ENCODE measurements at regions not wholly inside any gene's neighbourhood (a gene's known extent, or its start where the extent isn't known, plus 50 kb on each side); places are given as distances from the start of the nearest gene placed in this dataset.
"Not testable (repeated sequence)": the region's sequence is repeated elsewhere in the genome, so short reads cannot be mapped to it uniquely, and the experiment has no call there.

DNA sequence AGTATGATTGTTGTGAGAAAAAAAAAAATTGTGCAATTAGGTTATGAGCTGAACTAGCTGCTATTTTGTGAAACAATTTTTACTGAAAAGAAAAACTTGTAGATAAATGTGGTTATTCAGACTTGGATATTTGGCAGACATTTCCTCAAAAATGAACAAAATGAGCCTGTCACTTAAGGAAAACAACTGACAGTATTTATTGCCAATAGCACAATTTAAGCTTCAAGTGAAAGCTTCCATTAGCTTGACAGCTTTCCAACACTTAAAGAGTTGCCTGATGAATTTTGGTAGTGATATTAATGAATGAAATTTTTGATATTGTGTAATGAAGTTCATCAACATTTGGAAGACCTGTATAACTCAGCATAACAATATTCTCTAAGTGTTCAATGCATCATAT is 116.1 kb upstream of the RGS1 start:
- H3K4me1 Mint-ChIP-seq: no peaks in the 10 kb centered on the region

DNA sequence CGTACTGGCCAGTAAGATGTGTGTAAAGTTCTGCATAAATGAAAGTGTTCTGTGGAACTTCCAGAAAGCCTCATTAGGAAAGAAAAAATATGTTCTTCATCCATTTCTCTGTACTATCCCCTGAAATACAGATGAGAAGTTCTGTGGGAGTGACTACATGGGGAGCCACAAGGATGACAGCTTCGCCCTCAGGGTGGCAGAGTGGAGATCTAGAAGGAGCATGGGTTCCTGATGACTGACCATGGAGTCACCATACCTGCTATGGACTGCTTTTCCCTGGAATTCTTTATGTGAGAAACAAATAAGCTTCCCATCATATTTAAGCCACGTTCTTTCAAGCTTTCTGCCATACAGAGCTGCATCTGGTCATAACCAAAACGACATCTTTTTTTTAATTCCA is 113.9 kb upstream of the RGS1 start:
- Mint-ChIP-seq H3K27me3 (ENCODE audit: low read depth in 2 of 2) (peaks cover 13 to 40% of the 10 kb centered on the region in 2 donors), H3K4me1 (no peaks in the 10 kb centered on the region), H3K27ac (no peak overlapping the region), H3K4me3 (no peak overlapping the region), H3K9me3 (no peaks in the 10 kb centered on the region), H3K36me3 (no peaks in the 10 kb centered on the region)
- 74% methylated on average over 3 of the region's 4 CpGs for WGBS (ENCODE audit: insufficient coverage)
- ATAC-seq (no peak), DNase-seq (no peak)
- H3K4me3 ChIP-seq (ENCODE audit: low read length): no peak overlapping the region
- H3K27ac ChIP-seq (ENCODE audit: low read length): no peak overlapping the region
- intact Hi-C loops (cut with micrococcal nuclease): no loop called here
- TF ChIP-seq, protein P1, sequence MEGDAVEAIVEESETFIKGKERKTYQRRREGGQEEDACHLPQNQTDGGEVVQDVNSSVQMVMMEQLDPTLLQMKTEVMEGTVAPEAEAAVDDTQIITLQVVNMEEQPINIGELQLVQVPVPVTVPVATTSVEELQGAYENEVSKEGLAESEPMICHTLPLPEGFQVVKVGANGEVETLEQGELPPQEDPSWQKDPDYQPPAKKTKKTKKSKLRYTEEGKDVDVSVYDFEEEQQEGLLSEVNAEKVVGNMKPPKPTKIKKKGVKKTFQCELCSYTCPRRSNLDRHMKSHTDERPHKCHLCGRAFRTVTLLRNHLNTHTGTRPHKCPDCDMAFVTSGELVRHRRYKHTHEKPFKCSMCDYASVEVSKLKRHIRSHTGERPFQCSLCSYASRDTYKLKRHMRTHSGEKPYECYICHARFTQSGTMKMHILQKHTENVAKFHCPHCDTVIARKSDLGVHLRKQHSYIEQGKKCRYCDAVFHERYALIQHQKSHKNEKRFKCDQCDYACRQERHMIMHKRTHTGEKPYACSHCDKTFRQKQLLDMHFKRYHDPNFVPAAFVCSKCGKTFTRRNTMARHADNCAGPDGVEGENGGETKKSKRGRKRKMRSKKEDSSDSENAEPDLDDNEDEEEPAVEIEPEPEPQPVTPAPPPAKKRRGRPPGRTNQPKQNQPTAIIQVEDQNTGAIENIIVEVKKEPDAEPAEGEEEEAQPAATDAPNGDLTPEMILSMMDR (IDR thresholded peaks at IDR 0.05): no peak
- H3K36me3 ChIP-seq (ENCODE audit: control insufficient read depth, insufficient read depth, low read length): no peaks in the 10 kb centered on the region
- no peaks in the 10 kb centered on the region for H3K9me3 ChIP-seq (ENCODE audit: control insufficient read depth, insufficient read depth, low read length)
- no peaks in the 10 kb centered on the region for H3K4me1 ChIP-seq (ENCODE audit: control insufficient read depth, insufficient read depth, low read length)
- H3K27me3 ChIP-seq (ENCODE audit: control insufficient read depth, insufficient read depth, low read length): no peaks in the 10 kb centered on the region

More for the DNA sequence above, 116.1 kb upstream of the RGS1 start:
- H3K27ac ChIP-seq (ENCODE audit: low read length): no peak overlapping the region
- TF ChIP-seq, protein P1 (IDR thresholded peaks at IDR 0.05): no peak
- ATAC-seq (no peak), DNase-seq (no peak)
- no peaks in the 10 kb centered on the region for H3K36me3 ChIP-seq (ENCODE audit: control insufficient read depth, insufficient read depth, low read length)
- intact Hi-C loops (cut with micrococcal nuclease): no loop called here
- Mint-ChIP-seq H3K27me3 (ENCODE audit: low read depth in 2 of 2) (peaks cover 19 to 32% of the 10 kb centered on the region in 2 donors), H3K27ac (no peak overlapping the region), H3K36me3 (no peaks in the 10 kb centered on the region), H3K9me3 (no peaks in the 10 kb centered on the region), H3K4me3 (no peak overlapping the region)
- H3K27me3 ChIP-seq (ENCODE audit: control insufficient read depth, insufficient read depth, low read length): no peaks in the 10 kb centered on the region
- H3K4me3 ChIP-seq (ENCODE audit: low read length): no peak overlapping the region
- no peaks in the 10 kb centered on the region for H3K4me1 ChIP-seq (ENCODE audit: control insufficient read depth, insufficient read depth, low read length)
- H3K9me3 ChIP-seq (ENCODE audit: control insufficient read depth, insufficient read depth, low read length): no peaks in the 10 kb centered on the region

DNA sequence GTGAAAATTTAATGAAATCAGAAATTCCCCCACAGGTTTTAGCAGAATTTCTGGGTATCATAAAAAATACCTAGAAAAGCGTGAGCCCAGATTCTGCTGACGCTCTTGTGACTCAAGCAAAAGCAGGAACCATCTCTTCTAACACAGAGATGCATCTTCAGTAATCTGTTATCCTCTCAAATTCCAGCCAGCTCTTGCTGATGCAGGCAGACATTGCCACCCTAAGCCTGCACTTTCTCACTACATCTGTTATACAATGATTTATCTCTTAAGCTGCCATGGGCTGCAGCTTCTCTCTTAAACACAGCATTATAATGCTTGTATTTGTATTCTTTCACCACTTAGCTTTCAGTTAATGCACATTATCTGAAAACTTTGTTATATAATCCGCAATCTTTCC is 113.0 kb upstream of the RGS1 start:
- H3K4me1 Mint-ChIP-seq: no peaks in the 10 kb centered on the region
- DNase-seq: no peak
- H3K27me3 Mint-ChIP-seq (ENCODE audit: low read depth in 2 of 2): peaks cover 11 to 32% of the 10 kb centered on the region in 2 donors
- no peak for ATAC-seq
- H3K27ac Mint-ChIP-seq: no peak overlapping the region
- no peaks in the 10 kb centered on the region for H3K36me3 Mint-ChIP-seq
- Histone ChIP-seq H3K27ac (ENCODE audit: low read length) (no peak overlapping the region), H3K27me3 (ENCODE audit: control insufficient read depth, insufficient read depth, low read length) (no peaks in the 10 kb centered on the region), H3K9me3 (ENCODE audit: control insufficient read depth, insufficient read depth, low read length) (no peaks in the 10 kb centered on the region), H3K4me1 (ENCODE audit: control insufficient read depth, insufficient read depth, low read length) (no peaks in the 10 kb centered on the region), H3K36me3 (ENCODE audit: control insufficient read depth, insufficient read depth, low read length) (no peaks in the 10 kb centered on the region), H3K4me3 (ENCODE audit: low read length) (no peak overlapping the region)
- H3K9me3 Mint-ChIP-seq: no peaks in the 10 kb centered on the region
- TF ChIP-seq, protein P1 (IDR thresholded peaks at IDR 0.05): no peak
- intact Hi-C loops (cut with micrococcal nuclease): no loop called here
- H3K4me3 Mint-ChIP-seq: no peak overlapping the region
- 88% methylated on average over 3 of the region's 3 CpGs for WGBS (ENCODE audit: insufficient coverage)

DNA sequence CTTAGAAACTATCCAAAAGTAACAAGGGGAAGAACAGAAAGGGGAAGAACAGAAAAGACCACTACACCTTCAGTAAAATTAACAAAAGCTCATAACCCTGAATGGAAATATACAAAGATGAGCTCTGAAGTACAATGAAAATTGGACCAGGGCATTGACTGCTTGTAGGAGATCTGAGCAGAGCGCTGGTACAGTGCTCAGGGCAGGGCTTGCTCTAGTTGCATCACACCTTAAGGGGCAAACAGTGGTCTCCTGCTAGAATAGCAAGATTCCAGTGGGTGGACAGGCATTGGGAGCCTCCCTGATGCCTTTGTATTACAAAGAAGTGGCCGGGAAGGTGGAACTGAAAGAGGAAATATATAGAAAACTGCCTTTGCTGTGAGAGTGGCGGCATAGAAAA is 111.9 kb upstream of the RGS1 start:
- Mint-ChIP-seq H3K9me3 (no peaks in the 10 kb centered on the region), H3K27ac (no peak overlapping the region), H3K36me3 (no peaks in the 10 kb centered on the region), H3K27me3 (ENCODE audit: low read depth in 2 of 2) (peaks cover 8 to 36% of the 10 kb centered on the region in 2 donors), H3K4me1 (no peaks in the 10 kb centered on the region), H3K4me3 (no peak overlapping the region)
- no peak for ATAC-seq
- no peak overlapping the region for H3K4me3 ChIP-seq (ENCODE audit: low read length)
- TF ChIP-seq, protein P1 (IDR thresholded peaks at IDR 0.05): no peak
- no peak for DNase-seq
- no peak overlapping the region for H3K27ac ChIP-seq (ENCODE audit: low read length)
- no peaks in the 10 kb centered on the region for H3K27me3 ChIP-seq (ENCODE audit: control insufficient read depth, insufficient read depth, low read length)
- no peaks in the 10 kb centered on the region for H3K4me1 ChIP-seq (ENCODE audit: control insufficient read depth, insufficient read depth, low read length)
- H3K36me3 ChIP-seq (ENCODE audit: control insufficient read depth, insufficient read depth, low read length): no peaks in the 10 kb centered on the region
- 77% methylated on average over 3 of the region's 3 CpGs for whole genome bisulfite sequencing (ENCODE audit: insufficient coverage)
- intact Hi-C loops (cut with micrococcal nuclease): no loop called here
- no peaks in the 10 kb centered on the region for H3K9me3 ChIP-seq (ENCODE audit: control insufficient read depth, insufficient read depth, low read length)

DNA sequence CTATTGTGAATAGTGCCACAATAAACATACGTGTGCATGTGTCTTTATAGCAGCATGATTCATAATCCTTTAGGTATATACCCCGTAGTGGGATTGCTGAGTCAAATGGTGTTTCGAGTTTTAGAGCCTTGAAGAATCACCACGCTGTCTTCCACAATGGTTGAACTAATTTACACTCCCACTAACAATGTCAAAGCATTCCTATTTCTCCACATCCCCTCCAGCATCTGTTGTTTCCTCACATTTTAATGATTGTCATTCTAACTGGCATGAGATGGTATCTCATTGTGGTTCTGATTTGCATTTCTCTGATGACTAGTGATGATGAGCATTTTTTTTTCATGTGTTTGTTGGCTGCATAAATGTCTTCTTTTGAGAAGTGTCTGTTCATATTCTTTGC is 110.4 kb upstream of the RGS1 start:
- H3K36me3 Mint-ChIP-seq; H3K9me3 ChIP-seq (ENCODE audit: control insufficient read depth, insufficient read depth, low read length); DNase-seq; H3K27ac ChIP-seq (ENCODE audit: low read length); ATAC-seq; H3K4me3 ChIP-seq (ENCODE audit: low read length); intact Hi-C loops (cut with micrococcal nuclease); H3K9me3 Mint-ChIP-seq; H3K27ac Mint-ChIP-seq; H3K4me3 Mint-ChIP-seq; H3K36me3 ChIP-seq (ENCODE audit: control insufficient read depth, insufficient read depth, low read length); H3K4me1 ChIP-seq (ENCODE audit: control insufficient read depth, insufficient read depth, low read length); H3K27me3 ChIP-seq (ENCODE audit: control insufficient read depth, insufficient read depth, low read length); H3K4me1 Mint-ChIP-seq: not testable (repeated sequence)
- H3K27me3 Mint-ChIP-seq (ENCODE audit: low read depth in 2 of 2): peaks cover 16 to 50% of the 10 kb centered on the region in 2 donors
- WGBS (ENCODE audit: insufficient coverage): 81% methylated on average over 4 of the region's 4 CpGs
